ENCODE measurements at regions not wholly inside any gene's neighbourhood (a gene's known extent, or its start where the extent isn't known, plus 50 kb on each side); places are given as distances from the start of the nearest gene placed in this dataset.

DNA sequence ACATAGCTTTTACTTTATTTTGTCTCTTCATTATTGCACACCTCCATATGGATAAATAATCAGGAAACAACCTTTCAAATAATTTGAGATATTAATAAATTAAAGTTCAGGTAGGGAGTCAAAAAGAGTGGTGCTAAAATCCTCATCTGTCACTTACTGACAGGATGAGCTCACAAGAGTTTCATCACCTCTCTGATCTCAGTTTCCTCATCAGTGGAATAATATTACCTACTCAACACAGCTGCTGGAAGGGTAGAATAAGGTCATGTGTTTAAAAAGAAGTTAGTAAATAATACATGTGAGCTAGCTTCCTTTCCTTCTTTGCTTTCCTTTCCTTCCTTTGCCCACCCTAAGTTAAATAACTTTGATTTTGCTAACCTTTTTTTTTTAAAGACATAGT lies 61.9 kb downstream of the RDH14 start:
- no peaks in the 10 kb centered on the region for H3K27me3 ChIP-seq
- H3K36me3 ChIP-seq, result no peaks in the 10 kb centered on the region
- TF ChIP-seq, protein P1, sequence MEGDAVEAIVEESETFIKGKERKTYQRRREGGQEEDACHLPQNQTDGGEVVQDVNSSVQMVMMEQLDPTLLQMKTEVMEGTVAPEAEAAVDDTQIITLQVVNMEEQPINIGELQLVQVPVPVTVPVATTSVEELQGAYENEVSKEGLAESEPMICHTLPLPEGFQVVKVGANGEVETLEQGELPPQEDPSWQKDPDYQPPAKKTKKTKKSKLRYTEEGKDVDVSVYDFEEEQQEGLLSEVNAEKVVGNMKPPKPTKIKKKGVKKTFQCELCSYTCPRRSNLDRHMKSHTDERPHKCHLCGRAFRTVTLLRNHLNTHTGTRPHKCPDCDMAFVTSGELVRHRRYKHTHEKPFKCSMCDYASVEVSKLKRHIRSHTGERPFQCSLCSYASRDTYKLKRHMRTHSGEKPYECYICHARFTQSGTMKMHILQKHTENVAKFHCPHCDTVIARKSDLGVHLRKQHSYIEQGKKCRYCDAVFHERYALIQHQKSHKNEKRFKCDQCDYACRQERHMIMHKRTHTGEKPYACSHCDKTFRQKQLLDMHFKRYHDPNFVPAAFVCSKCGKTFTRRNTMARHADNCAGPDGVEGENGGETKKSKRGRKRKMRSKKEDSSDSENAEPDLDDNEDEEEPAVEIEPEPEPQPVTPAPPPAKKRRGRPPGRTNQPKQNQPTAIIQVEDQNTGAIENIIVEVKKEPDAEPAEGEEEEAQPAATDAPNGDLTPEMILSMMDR (IDR thresholded peaks at IDR 0.05), result no peak
- no peak overlapping the region for H3K4me3 ChIP-seq
- DNase-seq (ENCODE audit: low spot score in 2 of 2), result no peak
- intact Hi-C loops (cut with DNase I), result no loop called here
- no peaks in the 10 kb centered on the region for H3K4me1 ChIP-seq
- H3K9me3 ChIP-seq, result no peaks in the 10 kb centered on the region
- no peak overlapping the region for H3K27ac ChIP-seq

DNA sequence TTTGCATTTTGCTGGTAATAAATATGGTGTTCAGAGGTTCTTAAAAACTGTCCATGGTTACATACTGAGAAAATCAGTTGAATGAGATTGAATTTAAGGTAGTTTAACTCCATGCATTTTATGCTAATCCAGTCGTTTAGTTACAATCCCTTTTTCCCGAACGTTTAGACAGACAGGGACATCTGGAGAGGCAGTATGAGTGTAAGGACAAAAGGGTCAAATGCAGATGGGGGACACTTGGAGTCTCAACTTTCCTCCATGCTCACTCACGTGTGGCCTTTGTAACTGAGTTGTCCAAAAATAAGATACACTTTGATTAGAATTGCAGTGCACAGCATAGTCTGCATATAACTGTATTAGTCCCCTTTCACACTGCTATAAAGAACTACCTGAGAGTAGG lies 63.9 kb downstream of the RDH14 start:
- Histone ChIP-seq H3K36me3 (no peaks in the 10 kb centered on the region), H3K27ac (no peak overlapping the region), H3K27me3 (no peaks in the 10 kb centered on the region), H3K4me1 (no peaks in the 10 kb centered on the region), H3K9me3 (no peaks in the 10 kb centered on the region), H3K4me3 (no peak overlapping the region)
- TF ChIP-seq, protein P1 (IDR thresholded peaks at IDR 0.05), result no peak
- intact Hi-C loops (cut with DNase I), result no loop called here
- DNase-seq (ENCODE audit: low spot score in 2 of 2), result no peak

DNA sequence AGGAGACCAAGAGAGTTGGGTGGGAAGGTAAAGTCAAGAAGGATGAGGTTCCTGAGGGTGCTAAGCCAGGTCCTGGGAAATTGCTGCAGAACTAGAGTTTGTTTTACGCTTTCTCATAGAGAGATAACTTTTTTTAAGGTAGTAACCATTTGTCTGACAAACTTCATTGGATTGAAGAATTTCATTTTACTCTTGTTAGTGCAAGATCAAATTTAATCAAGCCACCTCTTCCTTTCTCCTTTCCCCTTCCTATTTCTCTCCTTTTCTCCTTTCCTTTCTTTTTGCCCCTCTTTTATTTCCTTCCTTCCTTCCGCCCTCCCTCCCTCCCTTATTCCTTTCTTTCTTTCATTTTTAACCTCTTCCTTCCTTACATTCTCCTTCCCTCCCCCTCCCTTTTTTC lies 65.4 kb downstream of the RDH14 start:
- H3K4me3 ChIP-seq, result no peak overlapping the region
- intact Hi-C loops (cut with DNase I), result no loop called here
- no peak overlapping the region for H3K27ac ChIP-seq
- H3K36me3 ChIP-seq, result no peaks in the 10 kb centered on the region
- TF ChIP-seq, protein P1 (IDR thresholded peaks at IDR 0.05), result no peak
- no peak for DNase-seq (ENCODE audit: low spot score in 2 of 2)
- H3K27me3 ChIP-seq, result no peaks in the 10 kb centered on the region
- no peaks in the 10 kb centered on the region for H3K9me3 ChIP-seq
- no peaks in the 10 kb centered on the region for H3K4me1 ChIP-seq

DNA sequence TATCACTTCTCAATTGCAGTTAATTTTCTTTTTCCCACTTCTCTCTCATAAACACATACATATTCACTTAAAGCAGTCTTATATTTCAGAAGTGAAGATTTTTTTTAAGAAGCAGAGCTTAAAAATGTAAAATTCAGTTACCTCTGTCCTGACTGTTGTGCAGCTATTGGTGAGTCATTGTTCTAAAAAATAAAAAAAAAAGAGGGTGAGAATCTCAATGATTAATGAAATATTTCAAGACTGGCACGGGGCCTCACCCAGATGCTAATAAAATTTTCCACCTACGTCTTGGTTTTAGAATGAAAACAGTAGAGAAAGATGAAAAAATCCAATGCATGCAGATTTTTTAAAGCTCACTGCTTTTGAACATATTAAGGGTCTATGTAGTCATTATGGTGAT lies 67.7 kb downstream of the RDH14 start:
- no peak for DNase-seq (ENCODE audit: low spot score in 2 of 2)
- H3K36me3 ChIP-seq, result no peaks in the 10 kb centered on the region
- intact Hi-C loops (cut with DNase I), result no loop called here
- TF ChIP-seq, protein P1 (IDR thresholded peaks at IDR 0.05), result no peak
- H3K4me3 ChIP-seq, result no peak overlapping the region
- no peaks in the 10 kb centered on the region for H3K4me1 ChIP-seq
- no peaks in the 10 kb centered on the region for H3K9me3 ChIP-seq
- no peak overlapping the region for H3K27ac ChIP-seq
- no peaks in the 10 kb centered on the region for H3K27me3 ChIP-seq

GRCh38 chr2:18491577-18491976 lies 68.9 kb downstream of the RDH14 start:
- TF ChIP-seq, protein P1 (IDR thresholded peaks at IDR 0.05), result no peak
- H3K9me3 ChIP-seq, result no peaks in the 10 kb centered on the region
- H3K27ac ChIP-seq, result no peak overlapping the region
- H3K27me3 ChIP-seq, result no peaks in the 10 kb centered on the region
- no peak for DNase-seq (ENCODE audit: low spot score in 2 of 2)
- H3K4me3 ChIP-seq, result no peak overlapping the region
- no peaks in the 10 kb centered on the region for H3K4me1 ChIP-seq
- no peaks in the 10 kb centered on the region for H3K36me3 ChIP-seq
- intact Hi-C loops (cut with DNase I), result no loop called here

GRCh38 chr2:18490901-18491300 lies 69.6 kb downstream of the RDH14 start:
- no peaks in the 10 kb centered on the region for H3K27me3 ChIP-seq
- TF ChIP-seq, protein P1 (IDR thresholded peaks at IDR 0.05), result no peak
- H3K27ac ChIP-seq, result no peak overlapping the region
- H3K4me1 ChIP-seq, result no peaks in the 10 kb centered on the region
- no peaks in the 10 kb centered on the region for H3K9me3 ChIP-seq
- intact Hi-C loops (cut with DNase I), result no loop called here
- DNase-seq (ENCODE audit: low spot score in 2 of 2), result no peak
- H3K4me3 ChIP-seq, result no peak overlapping the region
- no peaks in the 10 kb centered on the region for H3K36me3 ChIP-seq
